DMS53 (cell line): ENCODE measurements at regions not wholly inside any gene's neighbourhood (a gene's known extent, or its start where the extent isn't known, plus 50 kb on each side); places are given as distances from the start of the nearest gene placed in this dataset.
"Not testable (repeated sequence)": the region's sequence is repeated elsewhere in the genome, so short reads cannot be mapped to it uniquely, and the experiment has no call there.

Experiments used
- DNase-seq: peaks from one replicate; lab custom pipeline; 2025; lab: John Stamatoyannopoulos, UW

DNA sequence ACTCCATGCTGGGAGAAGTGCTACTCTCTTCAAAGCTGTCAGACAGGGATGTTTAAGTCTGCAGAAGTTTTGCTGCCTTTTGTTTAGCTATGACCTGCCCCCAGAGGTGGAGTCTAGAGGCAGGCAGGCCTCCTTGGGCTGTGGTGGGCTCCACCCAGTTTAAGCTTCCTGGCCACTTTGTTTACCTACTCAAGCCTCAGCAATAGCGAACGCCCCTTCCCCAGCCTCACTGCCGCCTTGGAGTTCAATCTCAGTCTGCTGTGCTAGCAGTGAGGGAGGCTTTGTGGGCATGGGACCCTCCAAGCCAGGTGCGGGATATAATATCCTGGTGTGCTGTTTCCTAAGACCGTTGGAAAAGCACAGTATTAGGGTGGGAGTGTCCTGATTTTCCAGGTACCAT lies 715.9 kb downstream of the IPMK start:
- DNase-seq, result not testable (repeated sequence)

DNA sequence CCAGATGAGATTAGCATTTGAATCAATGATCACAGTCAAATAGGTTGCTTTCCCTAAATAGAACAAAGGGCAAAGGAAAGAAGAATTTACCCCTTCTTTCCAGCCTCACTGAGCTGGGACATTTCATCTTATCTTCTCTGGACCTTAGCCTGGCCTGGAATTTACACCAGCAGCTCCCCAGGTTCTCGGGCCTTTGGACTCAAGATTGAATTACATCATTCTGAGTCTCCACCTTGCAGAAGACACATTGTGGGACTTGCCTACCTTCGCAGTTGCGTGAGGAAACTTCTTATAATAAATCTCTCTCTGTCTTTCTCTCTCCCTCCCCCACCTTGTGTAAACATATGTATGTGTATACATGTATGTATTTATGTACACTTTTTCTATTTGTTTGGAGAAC lies 732.4 kb downstream of the IPMK start:
- DNase-seq, result no peak

DNA sequence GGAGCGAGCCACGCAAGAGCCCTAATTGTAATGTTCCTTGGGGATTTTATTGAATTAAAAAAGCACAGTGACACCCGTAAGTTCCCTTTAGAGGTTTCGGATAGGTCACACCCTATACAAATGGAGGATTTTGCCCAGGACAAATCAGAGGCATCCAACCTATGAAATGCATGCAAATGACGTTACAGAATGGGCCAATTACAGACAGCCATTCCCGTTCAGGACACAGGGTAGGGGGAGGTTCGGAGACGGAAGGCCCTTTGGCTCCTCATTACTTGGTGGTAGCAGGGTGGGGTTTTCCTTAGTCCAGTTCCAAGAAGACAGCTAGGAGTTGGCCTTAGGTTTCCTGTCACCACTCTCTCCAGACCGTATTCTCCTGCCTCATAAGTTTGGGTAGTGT lies 754.1 kb downstream of the IPMK start:
- DNase-seq, result no peak

DNA sequence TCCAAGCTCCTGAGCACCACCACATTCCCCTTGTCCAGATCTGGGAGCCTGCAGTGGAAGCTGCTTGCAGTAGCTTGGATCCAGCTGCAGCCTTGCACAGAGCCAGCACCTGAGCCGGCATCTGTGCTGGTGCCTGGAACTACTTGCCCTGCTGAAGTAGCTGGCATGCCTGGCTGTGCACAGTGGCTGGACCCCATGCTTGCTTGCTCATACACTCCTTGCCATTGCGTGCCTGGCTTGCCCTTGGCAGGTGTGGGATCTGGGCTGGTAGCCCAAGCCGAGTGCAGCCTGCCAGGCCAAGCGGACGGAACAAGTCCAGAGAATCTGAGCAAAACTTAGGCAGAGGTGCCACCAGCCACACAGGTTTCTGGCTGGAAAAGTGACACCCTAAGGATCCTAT lies 759.9 kb downstream of the IPMK start:
- DNase-seq, result no peak

DNA sequence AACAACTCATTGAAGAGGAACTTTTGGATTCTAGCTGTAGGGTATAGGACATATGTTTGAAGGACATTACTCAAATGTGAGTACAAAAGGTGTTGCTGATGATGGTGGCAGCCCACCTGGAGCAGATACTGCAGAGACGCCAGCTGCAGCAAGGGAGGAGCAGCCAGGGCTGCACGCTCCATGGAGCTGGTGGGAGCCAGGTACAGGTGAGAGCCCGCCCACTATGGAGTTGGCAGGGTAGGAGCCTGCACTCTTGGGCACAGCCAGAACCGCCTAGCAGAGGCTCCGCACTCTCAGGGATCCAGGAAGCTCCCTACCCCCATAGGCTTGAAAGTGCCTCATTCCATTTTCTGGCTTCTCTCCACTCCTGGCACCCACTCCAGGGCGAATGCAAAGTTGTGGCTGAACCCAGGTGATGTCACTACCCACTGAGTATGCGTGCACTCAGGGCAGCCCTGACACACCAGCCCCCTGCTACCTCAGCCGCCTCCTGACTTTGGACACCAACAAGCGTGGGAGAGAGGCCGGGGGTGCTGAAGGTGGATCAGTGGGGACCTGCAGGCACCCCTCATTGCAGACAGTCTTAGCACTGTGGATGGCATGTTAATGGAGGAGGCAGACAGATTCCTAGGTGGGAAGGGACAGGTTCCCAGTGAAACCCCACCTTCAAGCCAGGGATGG lies 761.1 kb downstream of the IPMK start:
- DNase-seq, result no peak

DNA sequence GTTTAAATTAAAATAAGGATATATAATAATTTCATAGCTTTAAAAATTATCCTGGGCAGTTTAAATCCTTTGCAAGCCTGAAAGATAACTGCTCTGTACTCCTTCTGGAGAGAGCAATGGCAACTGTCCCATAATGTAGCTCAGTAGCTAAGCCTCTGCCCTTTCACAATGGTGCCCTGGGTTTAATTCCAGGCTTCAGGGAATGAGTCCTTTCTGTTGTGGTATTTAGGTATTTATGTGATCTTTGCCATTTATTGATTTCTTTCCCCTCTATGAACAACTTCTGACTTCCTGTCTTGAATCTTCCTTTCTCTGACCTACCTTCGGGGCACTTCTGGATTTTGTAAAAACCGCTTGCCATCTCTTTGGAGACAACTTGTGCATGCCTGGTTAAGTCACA lies 773.2 kb downstream of the IPMK start:
- no peak for DNase-seq

DNA sequence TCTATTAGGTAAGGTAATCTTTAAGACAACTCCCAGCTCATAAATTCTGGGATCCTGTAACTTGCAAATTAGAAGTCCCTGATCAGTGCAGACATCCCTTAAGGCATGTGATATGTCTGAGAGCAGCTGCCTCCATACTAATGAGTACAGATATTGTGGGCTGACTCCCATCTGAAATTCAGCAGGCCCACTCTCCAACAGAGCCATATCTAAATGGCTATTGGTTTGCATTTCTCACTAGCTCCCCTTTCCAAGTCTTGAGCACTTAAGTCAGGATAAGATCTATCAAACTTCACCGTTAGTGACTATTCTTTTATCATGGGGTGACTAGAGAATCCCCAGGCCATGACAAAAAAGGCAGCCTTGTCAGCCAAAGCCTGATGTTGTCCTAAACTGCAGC lies 785.4 kb downstream of the IPMK start:
- DNase-seq, result no peak

DNA sequence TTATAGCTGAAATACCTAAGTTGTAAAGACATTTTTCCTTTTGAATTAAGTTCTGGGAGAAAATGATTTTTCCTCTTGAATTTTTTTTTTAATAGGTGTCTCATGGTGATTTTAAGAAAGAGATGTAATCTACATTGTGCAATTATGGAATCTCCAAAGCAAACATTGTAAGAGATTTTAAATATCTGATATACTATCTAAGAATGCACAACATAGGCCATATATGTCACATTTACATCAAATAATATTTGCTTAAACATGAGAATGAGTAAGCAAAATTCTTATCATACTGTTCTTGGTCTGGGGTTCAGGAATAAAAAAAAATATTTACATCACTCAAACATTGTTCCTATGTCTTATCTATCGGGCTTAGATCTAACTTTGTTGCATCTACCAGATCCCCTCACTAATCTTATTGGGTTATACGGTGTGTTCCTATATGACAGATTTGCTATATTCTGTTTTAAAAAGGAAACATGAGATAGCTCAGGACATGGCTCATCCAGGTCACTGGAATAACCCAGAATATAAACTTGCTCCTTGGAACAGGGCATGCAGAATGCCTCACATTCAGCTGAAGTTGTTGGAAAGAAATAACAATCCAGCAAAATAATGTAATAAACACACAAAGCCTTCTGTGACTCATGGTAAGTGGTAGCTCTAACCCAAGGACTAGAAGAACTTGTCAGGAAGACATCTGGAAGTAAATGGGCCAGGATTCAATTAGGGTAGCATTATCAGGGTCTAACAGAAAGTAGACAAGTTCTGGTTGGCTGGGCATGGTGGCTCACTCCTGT lies 794.7 kb downstream of the IPMK start:
- no peak for DNase-seq

DNA sequence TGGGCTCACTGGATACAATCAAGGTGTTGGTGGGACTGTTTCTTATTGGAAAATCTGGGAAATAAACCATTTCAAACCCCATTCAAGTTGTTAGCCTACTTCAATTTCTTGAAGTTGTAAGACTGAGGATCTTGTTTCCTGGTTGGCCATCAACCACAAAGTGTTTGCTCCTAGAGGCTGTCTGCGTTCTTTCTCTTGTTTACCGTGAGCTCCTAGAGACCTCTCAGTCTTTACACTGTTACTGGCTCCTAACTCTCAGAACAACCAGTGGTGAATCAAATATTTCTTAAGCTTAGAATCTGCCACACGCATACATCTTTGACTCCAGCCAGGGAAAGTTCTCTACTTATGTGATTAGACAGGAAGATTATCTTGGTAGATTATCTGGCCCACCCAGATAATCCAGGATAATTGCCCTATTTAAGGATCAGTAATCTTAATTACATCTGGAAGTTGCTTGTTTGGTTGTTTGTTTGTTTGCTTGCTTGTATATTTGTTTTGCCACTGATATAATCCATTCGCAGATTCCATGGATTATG lies 798.7 kb downstream of the IPMK start:
- no peak for DNase-seq

DNA sequence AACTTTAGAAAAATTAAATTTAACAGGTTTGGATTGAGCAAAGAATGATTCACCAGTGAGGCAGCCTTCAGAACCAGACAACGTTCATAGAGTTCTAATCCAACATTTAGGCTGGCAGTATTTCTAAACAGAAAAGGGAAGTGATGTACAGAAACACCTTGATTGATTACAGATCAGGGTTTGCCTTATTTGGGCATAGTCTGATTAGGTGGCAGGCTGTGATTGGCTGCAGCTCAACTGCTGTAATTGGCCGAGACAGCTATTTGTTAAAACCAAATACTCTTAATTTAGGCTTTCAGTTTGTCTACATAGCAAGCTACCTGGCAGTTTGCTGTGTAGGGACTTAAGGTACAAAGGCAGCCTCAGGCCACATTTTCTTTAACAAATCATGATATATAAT lies 802.5 kb downstream of the IPMK start:
- DNase-seq, result no peak

DNA sequence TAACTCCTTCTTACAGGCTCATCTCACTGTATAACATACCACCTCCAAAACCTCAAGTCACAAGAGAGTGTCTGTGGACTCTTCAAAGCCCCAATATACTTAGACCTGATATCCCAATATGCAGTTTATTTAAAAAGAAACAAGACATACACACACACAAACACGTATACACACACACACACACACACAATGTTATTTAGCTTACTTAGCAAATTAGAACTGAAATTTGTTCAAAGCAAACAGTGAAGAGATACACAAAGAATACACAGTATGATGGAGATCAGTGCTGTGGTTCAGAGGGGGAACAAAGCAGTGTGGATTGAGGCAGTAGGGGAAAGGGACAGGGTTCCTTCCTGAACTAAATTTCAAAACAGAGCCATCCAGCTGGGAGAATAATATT lies 807.2 kb downstream of the IPMK start:
- no peak for DNase-seq

DNA sequence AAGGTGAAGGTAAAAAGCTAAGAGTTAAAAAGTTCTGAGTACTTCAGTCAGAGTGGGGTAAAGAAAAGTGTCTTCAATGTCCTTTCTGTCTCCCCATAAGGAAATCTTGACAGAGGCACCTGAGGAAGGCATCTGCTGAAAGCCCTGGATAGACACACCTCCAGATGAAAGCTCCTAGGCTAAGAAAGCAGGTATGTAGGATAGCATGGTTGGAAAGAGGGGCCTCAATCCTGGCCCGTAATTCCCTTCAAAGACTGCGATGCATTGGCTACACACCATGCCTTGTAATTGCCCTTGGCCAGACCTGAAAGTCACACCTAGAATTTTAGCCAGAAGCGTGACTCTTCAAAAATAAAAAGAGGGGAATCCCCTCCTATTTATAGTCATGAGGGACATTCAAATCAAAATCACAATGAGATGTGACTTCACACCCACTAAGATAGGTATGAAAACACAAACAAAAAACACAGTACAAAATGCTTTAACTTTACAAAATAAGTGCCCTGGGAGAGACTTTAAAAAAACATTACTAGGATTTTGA lies 809.7 kb downstream of the IPMK start:
- no peak for DNase-seq

DNA sequence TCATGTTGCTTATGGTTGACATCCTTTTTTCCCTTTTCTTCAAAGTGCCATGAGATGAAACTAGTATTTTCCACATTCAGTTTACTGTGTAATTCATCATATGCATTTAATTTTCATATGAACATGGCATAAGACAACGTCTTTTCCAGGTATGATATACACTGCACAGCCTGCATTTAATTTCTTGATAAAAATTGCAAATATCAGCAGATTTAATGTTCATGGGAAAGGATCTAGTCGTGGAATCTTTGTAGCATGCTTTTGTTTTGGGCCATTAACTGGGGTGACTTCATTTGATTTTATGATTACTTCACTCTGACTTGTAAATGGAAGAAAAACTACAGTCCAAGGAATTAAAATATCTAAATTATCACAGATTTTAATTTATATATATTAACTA lies 837.3 kb downstream of the IPMK start:
- DNase-seq, result no peak

DNA sequence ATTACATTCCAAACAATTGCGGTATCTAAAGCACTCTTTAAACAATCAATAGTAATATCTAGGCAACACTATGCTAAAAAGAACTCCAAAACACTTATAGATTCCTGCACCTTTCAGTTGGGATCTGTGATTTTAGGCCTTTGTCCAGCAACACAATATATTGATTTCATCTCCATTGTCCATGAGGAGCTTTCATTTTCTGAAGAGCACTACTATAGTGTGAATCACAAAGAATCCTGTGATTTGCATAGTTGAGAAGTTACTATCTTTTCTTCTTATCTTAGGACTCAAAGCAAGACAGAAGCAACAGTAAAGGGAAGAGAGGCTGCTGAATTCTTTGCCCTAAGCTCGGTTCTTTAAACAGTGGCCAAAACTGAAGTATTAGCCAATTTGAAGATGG lies 846.8 kb downstream of the IPMK start:
- DNase-seq, result no peak

DNA sequence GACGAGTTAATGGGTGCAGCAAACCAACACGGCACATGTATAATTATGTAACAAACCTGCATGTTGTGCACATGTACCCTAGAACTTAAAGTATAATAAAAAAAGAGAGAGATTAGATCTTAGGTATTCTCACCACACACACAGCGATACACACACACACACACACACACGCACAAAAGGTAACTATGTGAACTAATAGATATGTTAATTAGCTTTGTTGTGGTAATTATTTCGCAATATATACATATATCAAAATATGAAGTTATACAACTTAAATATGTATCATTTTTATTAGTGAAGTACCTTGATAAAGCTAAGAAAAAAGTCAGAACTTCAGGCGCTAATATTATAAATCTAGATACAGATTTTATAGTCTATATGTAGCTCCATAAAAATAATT lies 849.2 kb downstream of the IPMK start:
- DNase-seq, result no peak

DNA sequence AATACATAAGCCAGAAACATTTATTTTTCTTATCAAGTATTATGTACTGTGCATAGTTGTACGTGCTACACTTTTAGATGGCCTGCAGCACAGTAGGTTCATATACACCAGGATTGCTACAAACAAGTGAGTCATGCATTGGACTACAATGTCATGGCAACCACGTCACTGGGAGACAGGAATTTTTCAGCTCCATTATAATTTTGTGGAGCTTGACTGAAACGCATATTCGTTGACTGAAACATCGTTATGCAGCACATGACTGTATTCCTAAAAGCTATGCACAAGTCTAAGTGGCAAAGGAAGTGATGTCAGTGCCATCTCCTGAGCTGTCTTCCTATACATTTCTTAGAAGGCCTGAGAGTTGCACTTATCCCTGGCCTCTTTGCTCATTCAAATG lies 871.8 kb downstream of the IPMK start:
- no peak for DNase-seq

DNA sequence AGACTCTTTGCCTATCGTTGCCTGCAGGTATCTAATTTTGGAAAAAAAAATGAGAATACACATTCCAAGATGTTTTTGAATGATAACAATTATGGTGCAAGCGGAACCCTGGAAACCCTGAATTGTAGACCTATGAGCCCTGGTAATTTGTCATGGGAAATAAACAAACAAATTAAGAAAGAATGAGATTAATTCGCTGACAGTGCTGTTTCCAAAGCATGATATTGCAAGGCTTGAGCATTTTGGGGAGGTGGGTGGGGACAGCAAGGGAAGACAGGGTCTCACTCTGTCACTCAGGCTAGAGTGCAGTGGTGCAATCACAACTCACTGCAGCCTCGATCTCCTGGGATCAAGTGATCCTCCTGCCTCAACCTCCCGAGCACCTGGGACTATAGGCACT lies 900.3 kb downstream of the IPMK start:
- no peak for DNase-seq

DNA sequence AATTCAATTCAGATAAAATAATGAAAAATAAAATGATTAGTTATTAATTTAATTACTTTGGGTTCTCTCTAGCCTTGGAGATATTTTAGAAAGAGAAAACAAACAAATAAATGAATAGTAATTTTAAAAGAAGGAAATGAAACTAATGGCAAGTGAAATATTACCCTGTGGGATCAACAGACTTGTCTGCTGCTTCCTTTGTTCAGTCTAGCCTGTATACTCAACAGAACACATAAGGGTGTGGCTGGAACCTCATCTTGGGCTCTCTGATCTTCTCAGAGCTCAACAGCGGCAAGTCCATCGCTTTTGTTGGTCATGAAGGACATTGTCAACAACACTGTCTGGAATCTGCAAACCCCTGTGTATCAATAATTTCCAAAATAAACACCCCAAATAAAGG lies 904.9 kb downstream of the IPMK start:
- DNase-seq, result peak; percentile 14

DNA sequence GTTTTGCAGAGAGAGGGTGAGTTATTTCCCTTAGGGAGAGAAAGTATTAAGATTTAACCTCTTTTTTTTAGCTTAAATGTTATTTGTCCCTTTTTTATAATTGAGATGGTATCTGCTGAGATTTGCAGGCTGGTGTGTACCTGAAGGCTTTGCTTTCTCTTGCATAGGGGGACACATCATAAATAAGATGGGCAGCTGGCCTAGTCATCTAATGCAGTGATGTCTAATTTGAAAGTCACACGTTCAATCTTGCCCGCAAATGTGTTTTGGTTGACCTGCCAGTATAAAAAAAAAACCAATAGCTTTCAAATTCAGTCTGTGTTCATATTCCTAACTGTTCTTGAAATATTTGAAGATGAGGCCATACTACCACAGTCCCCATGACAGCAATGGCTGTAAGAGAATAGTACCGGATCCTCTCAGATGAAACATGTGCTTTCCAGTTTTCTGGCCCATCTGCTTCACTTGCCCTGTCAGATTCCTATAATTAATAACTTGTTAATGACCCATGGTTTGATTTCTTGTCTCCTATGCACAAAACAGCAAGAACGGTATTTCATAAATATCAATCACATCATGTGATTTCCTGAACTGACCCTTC lies 914.2 kb downstream of the IPMK start:
- no peak for DNase-seq

DNA sequence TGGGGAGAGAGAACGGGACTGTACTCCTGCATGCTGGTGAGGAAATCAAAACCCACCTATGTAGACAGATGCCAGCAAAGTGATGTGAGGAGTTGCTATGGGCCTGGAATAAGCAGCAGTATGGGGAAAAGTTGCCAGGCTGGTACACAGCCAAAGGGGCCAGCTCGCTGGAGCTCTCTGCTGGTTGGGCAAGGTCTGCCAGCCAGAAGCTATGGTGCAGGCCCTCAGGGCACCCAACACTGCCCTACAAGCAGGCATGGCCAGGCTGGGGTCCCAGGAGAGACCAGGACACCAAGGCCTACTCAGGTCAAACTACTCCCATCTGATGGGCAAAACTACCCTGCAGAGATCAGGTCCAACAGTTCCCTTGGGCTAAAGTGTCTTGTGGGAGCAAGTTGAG lies 916.6 kb downstream of the IPMK start:
- no peak for DNase-seq

DNA sequence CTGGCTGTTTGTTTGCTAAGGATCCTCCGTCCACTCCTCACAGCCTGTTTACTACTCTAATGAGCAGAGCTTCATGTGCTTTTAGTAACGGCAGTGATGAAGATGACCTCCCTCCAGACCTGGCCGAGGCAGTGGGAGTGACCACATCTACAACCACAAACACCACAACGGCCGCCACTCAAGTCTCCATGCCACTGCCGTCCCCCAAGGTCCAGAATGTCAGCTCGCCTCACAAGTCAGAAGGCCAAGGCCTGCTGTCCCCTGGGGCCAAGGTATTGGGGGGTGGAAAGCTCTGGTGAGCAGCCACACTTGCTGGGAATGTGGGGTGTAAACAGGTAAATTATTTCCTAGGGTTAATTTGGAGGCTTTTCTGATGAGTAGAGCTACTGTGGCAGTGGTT lies 926.4 kb downstream of the IPMK start:
- DNase-seq, result no peak

DNA sequence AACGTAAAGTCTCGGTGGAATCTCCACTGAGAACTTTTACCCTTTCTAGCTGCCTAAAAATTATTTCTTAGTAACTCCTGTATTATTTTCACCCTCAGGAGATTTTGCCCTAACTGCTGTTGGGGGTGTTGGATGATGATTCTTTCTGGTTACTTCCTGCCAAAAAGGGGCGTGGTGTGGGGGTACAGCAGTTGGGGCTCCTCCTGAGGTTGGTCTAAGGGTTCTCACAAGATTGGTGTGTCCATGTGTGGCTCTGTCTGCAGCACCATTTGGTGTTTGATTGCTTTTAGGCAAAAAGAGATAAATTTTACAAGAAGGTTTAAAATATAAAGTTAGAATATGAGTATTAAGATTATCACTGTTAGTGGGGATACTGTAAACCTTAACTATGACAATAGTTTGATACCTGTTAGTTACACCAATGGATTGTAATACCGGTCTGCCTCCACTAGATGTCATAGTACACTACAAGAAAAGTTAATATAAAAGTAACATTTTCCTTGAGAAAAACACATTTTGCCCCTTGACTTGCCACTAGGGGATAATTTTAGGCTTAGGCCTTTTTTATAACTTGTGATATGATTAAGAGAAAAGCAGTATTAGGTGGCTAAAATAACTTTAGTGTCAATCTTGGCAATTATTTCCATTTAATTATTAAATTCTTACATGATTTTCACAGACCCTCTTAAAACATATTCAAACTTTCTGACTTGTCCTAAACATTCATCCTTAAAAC lies 928.7 kb downstream of the IPMK start:
- peak; percentile 79 for DNase-seq
